Activated naive CD4-positive, alpha-beta T cell (primary cell): ENCODE measurements at regions not wholly inside any gene's neighbourhood (a gene's known extent, or its start where the extent isn't known, plus 50 kb on each side); places are given as distances from the start of the nearest gene placed in this dataset.
"Not testable (repeated sequence)": the region's sequence is repeated elsewhere in the genome, so short reads cannot be mapped to it uniquely, and the experiment has no call there.

ENCODE experiments used
- DNase-seq, 4 experiments: peaks; one replicate each; lab custom pipeline; 2025; lab: John Stamatoyannopoulos, UW

DNA sequence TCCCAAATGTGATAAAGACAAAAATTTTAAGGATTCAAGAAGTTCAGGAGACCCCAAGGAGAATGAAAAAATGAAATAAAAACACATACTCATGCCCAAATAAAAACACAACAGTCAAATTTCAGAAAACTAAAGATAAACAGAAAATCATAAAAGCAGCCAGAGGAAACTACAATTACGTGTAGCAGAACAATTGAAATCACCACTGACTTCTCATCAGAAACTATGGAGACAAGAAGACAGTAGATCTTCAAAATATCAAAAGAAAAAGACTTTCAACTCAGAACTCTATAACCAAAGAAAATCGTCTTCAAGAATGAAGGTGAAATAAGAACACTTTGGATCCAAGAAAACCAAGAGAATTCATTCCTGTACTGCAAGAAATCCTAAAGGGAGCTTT lies 54.9 kb downstream of the DIO3 start:
- no peak for DNase-seq

GRCh38 chr14:101619484-101619883 lies 58.2 kb downstream of the DIO3 start:
- no peak for DNase-seq

- no peak for DNase-seq
Observed at GRCh38 chr14:101620031-101620788, 58.9 kb downstream of the DIO3 start.

DNA sequence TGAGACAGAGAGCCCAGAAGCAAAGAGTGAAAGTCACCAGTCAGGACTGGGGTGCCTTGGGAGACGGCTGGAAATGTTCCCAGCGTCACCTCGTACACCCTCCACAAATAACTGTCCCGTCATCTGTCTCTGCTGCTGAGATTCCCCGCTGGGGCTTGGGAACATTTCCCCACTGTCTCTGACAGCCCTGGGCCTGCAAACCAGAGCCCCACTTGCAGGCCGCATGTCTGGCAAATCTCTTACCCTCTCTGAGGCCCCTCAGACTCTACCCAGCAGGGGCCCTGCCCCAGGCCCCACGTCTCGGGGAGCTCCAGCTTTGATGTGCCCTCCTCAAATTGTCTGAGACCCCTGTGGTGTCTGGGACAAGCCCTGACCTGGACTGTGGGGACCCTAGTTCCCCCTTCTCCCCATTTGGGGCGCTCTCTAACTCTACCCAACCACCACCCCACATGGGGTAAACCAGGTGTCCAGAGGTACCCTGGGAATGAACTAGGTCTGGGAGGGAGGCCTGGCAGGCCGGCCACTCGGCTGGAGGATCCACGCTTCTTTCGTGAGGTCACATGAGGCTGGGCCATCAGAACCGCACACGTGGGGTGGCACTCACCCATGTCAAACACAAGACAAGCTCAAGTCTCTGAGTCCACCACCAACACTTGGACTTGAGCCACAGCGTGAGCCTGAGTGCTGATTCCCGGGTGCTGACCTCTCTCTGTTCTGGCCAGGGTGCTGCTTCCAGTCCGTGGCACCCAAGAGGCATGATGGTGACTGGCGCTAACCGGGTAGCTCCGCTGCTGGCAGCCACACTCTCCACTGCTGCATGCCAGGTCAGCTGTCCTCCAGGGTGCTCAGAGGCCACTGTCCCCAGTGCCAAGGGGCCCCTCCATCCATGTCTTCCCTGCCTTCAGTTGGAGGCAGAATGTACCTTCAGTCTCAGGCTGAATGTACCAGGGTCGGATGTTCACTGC lies 59.8 kb downstream of the DIO3 start:
- DNase-seq, result no peak

DNA sequence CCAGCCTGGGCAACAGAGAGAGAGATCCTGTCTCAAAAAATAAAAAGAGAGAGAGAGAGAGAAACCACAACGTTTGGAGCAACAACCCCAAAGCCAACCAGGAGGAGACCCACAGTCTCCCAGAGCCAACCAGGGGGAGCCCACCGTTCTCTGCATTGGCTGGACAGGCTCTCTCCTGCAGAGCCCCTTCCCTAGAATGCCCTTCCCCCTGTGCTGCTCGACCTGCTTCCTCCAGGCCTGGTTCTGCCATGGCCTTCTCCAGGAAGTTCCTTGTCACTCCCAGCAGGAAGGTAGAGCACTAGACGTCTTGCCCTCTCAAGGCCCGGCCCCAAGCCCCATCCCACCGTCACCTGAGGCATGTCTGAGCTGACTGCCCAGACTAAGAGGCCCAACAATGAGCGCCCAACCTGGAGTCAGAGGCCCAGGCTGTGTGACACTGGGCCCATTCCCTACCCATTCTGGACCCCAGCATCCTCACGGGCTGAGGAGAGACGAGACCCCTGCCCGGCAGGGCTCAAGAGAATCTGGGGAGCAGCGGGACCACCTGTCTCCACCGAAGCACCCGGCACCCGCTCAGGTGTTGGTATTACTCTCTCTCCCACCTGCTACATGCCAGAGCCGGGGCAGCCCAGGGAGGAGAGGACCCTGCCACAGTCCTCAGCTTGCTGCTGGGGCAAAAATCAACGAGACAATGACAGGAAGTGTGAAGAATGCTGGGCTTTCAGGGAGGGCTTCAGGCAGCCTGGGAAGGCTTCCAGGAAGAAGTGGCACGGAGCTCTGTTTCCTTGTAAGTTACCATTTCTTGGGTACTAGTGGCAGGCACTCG lies 61.2 kb downstream of the DIO3 start:
- DNase-seq, result no peak

DNA sequence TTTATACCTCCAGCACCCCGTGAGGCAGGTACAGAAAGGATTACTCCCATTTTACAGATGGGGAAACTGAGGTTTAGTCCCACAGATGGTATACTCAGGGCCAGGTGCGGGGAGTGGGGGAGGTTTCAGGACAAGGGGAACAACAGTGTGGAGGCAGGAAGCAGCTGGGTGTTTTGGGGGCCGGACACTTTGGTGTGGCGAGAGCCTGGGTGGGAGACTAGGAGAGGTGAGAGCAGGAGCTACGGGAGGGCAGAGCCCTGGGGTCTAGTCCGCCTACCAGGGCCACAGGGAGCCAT lies 61.7 kb downstream of the DIO3 start:
- DNase-seq, result no peak

DNA sequence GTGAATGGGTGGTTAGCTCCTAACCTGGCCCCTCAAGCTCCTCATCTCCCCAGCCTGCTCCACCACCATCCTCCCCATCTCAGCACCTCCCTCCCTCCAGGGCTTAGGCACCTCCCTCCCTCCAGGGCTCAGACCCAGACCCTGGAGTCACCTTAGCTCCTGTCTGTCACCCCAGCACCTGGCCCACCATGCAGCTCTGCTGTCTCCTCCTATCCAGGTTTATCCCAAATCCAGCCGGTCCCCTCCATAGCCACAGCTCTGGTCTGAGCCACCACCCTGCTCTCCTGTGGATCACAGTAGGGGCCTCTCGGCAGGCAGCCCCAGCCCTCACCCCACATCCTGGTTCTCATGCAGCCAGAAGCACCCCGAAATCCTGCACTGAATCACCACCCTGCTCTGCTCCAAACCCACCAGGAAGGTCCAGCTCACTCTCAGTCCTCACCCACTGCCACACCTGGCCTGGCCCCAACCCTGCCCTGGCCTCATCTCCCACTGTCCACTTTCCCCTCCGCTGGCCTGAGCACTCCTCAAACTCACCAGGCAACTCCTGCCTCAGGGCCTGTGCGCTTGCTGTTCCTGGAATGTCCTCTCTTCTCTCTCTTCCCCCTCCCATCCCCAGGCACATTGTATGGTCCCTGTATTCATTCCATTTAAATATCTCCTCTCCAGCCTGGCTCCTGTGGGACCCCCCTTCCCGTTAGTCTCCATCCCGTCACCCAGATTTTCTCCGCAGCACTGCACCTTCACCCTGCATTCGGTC lies 62.6 kb downstream of the DIO3 start:
- DNase-seq, result no peak

DNA sequence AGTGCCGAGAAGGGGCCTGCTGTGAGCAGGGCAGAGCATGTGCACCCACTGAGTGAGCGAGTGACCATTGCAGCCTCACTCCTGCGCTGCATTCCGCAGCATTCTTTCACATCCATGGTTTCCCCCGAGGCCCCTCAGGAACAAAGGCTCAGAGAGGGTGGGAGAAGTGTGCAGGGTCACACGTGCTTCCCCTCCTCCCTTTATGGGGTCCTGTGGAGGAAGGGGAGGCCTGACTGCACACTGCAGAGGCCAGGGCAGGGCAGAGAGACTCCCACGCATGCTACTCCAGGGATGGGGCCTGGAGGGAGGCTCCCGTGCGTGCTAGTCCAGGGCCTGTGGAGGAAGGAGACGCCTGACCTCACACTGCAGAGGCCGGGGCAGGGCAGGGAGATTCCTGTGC lies 63.2 kb downstream of the DIO3 start:
- DNase-seq, result no peak

- DNase-seq, result no peak
Observed at GRCh38 chr14:101625336-101626097, 64.2 kb downstream of the DIO3 start.

GRCh38 chr14:101626331-101626730 lies 65.0 kb downstream of the DIO3 start:
- no peak for DNase-seq

GRCh38 chr14:101627915-101628262 lies 66.6 kb downstream of the DIO3 start:
- DNase-seq, result no peak

- peak; percentile 53 to 74 (median 57) for DNase-seq
Observed at GRCh38 chr14:101628471-101628966, 67.2 kb downstream of the DIO3 start.

DNA sequence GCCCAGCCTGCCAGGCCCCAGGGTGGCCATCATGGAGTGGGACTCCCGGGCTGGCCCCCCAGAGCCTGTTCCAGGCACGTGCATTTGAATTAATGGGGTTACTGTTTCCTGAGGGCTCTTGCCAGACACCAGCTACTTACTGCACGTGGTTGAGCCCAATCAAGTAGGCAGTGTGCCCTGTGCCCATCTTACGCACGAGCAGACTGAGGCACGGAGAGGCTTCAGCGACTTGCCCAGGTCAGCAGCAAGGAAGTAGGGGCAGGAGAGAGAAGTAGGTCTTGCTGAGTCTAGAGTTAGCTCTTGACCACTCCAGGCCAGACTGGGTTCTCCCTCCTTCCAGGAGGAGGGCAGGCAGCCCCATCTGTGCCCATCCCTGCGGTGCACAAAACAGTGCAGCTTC lies 67.7 kb downstream of the DIO3 start:
- DNase-seq, result no peak

DNA sequence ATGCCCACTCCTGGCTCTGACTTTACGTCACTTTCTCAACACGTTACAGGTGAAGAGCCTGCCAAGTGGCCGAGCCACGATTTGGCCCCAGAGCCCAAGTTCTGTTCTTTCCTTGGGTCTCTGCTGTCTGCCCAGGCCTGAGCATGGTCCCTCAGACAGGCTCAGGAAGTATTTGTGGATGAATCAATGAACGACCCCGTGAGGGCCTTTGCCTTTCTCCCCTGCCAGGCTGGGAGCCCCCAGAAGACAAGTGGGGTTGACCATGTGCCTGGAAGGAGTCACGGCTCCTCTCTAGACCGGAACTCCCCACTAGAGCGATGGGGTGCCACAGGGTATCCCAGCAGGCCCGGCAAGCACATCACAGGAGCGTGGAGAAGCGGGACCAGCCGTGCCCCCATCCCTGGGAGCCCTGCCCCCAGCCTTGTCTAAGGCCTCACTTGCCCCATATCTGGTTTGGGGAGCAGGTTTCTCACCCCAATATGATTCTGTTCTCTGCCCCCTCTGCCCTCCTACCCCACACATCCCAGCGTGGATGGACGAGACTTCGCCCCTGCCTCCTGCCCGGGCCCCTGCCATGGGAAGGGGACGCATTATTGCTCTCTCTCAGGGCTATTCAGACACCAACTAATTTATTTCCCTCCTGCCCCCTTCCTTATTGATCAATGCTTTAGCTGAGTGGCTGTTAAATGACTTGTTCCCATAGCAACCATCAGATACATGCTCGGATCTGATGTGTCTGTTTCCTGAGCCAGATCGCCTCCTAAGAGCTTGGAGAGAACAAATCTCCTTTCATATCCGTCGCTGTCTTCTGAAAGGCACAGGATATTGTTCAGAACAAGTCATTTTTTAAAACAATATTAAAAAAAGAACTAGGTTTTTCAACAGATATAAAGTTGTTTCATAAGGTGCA lies 69.0 kb downstream of the DIO3 start:
- no peak for DNase-seq

DNA sequence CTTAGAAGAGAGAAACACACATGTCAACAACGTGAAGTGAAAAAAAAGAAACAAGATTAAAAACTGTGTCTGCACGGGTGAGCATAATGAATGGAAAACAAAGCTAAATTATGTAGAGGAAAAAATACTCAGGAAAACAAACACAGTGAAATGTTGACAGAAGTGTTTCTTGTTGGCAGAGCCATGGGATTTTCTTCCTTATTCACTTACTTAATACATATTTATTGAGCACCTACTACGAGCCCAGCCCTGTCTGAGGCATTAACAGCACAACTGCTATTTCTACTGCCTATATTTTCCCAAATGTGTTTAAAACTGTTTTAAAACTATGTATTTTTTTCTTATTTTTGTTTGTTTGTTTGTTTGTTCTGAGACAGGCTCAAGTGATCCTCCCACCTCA lies 69.9 kb downstream of the DIO3 start:
- no peak for DNase-seq

- DNase-seq, result not testable (repeated sequence)
Observed at GRCh38 chr14:101631970-101632369, 70.7 kb downstream of the DIO3 start.

DNA sequence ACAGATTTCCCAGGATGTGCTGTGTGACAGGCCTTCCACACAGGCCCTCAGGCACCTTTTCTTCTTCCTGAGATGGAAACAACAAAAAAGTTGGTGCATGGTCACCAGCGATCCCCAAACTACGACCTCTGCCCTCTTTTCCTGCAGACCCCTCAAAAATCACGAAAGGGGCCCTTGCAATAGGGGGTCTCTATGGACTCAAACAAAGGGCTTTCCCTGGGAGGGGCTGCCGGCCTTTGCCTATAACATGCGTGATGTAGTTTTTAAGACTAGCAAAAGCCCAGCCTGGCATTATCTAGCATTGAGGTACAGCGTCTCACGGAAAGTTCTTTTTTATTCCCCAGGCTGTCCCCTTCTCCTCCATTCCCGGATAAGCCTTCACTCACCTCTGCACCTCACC lies 71.2 kb downstream of the DIO3 start:
- DNase-seq, result no peak

DNA sequence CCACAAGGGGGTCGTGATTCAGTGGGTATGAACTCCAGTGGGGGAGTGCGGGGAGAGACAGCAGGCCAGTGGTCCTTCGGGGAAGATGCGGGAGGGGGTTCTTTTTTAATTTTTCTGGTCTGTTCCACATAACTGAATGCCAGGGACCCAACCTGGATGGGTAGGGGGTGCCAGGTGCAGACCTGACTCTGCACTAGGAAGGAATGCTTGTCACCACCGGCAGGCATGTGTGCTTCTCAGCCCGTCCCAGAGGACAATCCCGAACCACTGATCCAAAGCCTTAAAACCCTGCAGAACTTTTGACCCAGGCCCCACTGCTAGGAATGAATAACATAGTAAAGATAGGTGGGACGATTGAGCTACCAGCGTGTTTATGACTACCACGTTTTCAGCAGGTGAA lies 72.0 kb downstream of the DIO3 start:
- DNase-seq, result no peak

DNA sequence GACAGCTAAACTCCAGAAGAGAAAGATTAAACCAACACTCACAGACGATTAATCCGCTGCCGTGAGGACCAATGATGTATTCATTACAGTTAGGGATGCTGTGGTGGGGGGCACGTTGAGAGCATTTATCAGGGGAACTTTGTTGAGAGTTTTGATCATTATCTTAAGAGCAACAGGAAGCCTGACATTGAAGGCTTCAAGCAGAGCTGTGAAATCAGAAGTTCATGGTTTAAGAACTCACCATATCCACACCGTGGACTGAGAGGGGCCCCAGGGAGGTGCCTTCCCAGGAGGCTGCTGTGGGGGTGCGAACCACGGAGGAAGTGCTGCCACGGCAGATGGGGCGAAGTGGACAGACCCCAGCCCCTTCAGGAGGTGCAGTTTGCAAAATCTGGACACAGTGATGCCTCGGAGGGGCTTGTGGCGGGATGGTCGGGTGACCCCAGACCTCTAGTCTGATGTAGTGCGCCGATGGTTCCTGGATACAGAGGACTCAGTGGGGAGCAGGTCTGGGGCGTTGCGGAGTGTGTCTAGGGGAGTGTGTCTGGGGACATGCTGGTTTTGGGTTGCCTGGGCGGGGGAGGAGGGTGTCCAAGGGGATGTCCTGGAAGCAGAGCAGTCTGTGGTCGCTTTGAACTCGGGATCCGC lies 73.0 kb downstream of the DIO3 start:
- no peak for DNase-seq
